Kidney (tissue), 13 donors: ENCODE measurements at regions not wholly inside any gene's neighbourhood (a gene's known extent, or its start where the extent isn't known, plus 50 kb on each side); places are given as distances from the start of the nearest gene placed in this dataset.

ENCODE experiments used
- DNase-seq, 5 donors: peaks; one replicate each; pipeline ENCODE4 v3.0.0-alpha.2; 2013 to 2020
- FAIRE-seq: peaks from 2 replicates; lab custom pipeline; 2012; peaks lifted over from hg19 to GRCh38; lab: Jason Lieb, UNC
- H3K27ac ChIP-seq, 2 donors: one replicate each; pipeline ENCODE4 v1.7.0; 2013; ENCODE audit warnings: low read depth in 2 of 2, low read length in 2 of 2, inconsistent platforms in 1 of 2
- H3K27me3 ChIP-seq: one replicate; pipeline ENCODE4 v1.7.1; 2013; ENCODE audit warnings: low read length, inconsistent platforms; ENCODE audit not compliant: control insufficient read depth, insufficient read depth
- H3K36me3 ChIP-seq, 3 donors: one replicate each; pipeline versions ENCODE4 v1.7.0 to v1.7.1; 2013; ENCODE audit warnings: low read length in 3 of 3, control low read depth in 1 of 3, inconsistent platforms in 1 of 3; ENCODE audit not compliant: insufficient read depth in 3 of 3, control insufficient read depth in 2 of 3
- H3K4me1 ChIP-seq, 3 donors: one replicate each; pipeline versions ENCODE4 v1.7.0 to v1.7.1; 2013; ENCODE audit warnings: low read length in 3 of 3, inconsistent platforms in 1 of 3, low read depth in 1 of 3; ENCODE audit not compliant: control insufficient read depth in 2 of 3, insufficient read depth in 2 of 3
- H3K4me3 ChIP-seq, 3 donors: one replicate each; pipeline versions ENCODE4 v1.7.0 to v1.8.1; 2013; ENCODE audit warnings: low read length in 3 of 3, control low read depth in 1 of 3, inconsistent platforms in 1 of 3
- H3K9ac ChIP-seq, 3 donors: one replicate each; pipeline versions ENCODE4 v1.7.0 to v1.7.1; 2013; ENCODE audit warnings: low read length in 3 of 3, control low read depth in 1 of 3, inconsistent platforms in 1 of 3
- H3K9me3 ChIP-seq, 3 donors: one replicate each; pipeline versions ENCODE4 v1.7.0 to v1.7.1; 2013; ENCODE audit warnings: low read length in 3 of 3, control low read depth in 1 of 3, inconsistent platforms in 1 of 3; ENCODE audit not compliant: control insufficient read depth in 2 of 3, insufficient read depth in 1 of 3
- intact Hi-C: fragments of 100-400 bp; cut with DNase I; formaldehyde crosslinking; loops from one replicate; pipeline ENCODE4 v1.11.1; 2022
- TF ChIP-seq, protein P1 (sequence below): IDR thresholded peaks from 3 replicates; pipeline ENCODE4 v1.5.1; 2012; ENCODE audit warnings: mild to moderate bottlenecking, moderate library complexity, borderline replicate concordance; ENCODE audit not compliant: insufficient read depth; ENCODE audit errors: extremely low read depth
- donor health status: control.
- donor health status: control.
- donor health status: control.
- donor health status: control.
- donor health status: control.
- donor health status: DM: yes; HTN: yes; CAD: no.
- donor health status: Normal renal cell carcinoma (clear cell type).

GRCh38 chr1:19015476-19015875 lies 59.0 kb upstream of the IFFO2 start:
- intact Hi-C loops, result no loop called here
- Histone ChIP-seq H3K4me1 (peaks cover 0 to 16% (median 11%) of the 10 kb centered on the region in 3 donors), H3K36me3 (no peaks in the 10 kb centered on the region), H3K9me3 (no peaks in the 10 kb centered on the region), H3K27ac (no peak overlapping the region), H3K27me3 (no peaks in the 10 kb centered on the region), H3K4me3 (no peak overlapping the region), H3K9ac (no peak overlapping the region)
- DNase-seq (no peak), FAIRE-seq (no peak)
- TF ChIP-seq, protein P1, sequence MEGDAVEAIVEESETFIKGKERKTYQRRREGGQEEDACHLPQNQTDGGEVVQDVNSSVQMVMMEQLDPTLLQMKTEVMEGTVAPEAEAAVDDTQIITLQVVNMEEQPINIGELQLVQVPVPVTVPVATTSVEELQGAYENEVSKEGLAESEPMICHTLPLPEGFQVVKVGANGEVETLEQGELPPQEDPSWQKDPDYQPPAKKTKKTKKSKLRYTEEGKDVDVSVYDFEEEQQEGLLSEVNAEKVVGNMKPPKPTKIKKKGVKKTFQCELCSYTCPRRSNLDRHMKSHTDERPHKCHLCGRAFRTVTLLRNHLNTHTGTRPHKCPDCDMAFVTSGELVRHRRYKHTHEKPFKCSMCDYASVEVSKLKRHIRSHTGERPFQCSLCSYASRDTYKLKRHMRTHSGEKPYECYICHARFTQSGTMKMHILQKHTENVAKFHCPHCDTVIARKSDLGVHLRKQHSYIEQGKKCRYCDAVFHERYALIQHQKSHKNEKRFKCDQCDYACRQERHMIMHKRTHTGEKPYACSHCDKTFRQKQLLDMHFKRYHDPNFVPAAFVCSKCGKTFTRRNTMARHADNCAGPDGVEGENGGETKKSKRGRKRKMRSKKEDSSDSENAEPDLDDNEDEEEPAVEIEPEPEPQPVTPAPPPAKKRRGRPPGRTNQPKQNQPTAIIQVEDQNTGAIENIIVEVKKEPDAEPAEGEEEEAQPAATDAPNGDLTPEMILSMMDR, result no peak

DNA sequence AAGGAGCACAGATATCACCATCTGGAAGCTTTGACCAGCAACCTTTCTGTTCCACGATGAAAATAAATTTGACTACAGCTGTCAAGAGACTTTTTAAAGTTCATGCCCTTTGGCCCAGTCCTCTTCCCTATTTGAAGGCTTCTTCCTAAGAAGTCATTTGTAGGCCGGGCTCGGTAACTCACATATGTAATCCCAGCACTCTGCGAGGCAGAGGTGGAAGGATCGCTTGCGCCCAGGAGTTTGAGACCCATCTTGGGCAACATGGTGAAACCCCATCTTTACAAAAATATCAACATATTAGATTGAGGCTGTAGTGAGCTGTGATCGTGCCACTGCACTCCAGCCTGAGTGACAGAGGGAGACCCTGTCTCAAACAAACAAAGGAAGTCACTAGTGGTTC lies 58.3 kb upstream of the IFFO2 start:
- no peak for FAIRE-seq
- no peak for DNase-seq
- H3K9me3 ChIP-seq, result no peaks in the 10 kb centered on the region
- H3K27me3 ChIP-seq, result no peaks in the 10 kb centered on the region
- H3K36me3 ChIP-seq, result no peaks in the 10 kb centered on the region
- H3K27ac ChIP-seq, result peak overlapping the region; percentile 49 to 73
- no peak overlapping the region for H3K4me3 ChIP-seq
- H3K4me1 ChIP-seq, result peaks cover 0 to 22% (median 17%) of the 10 kb centered on the region in 3 donors
- intact Hi-C loops, result no loop called here
- no peak overlapping the region for H3K9ac ChIP-seq
- TF ChIP-seq, protein P1, result no peak

- H3K36me3 ChIP-seq, result no peaks in the 10 kb centered on the region
- no peak overlapping the region for H3K9ac ChIP-seq
- TF ChIP-seq, protein P1, result no peak
- H3K4me1 ChIP-seq, result peaks cover 0 to 27% (median 21%) of the 10 kb centered on the region in 3 donors
- peak overlapping the region; percentile 68 to 73 for H3K27ac ChIP-seq
- no peak for FAIRE-seq
- no peaks in the 10 kb centered on the region for H3K9me3 ChIP-seq
- no peaks in the 10 kb centered on the region for H3K27me3 ChIP-seq
- peak in 2 of 5 donors; percentile 68 to 70 for DNase-seq
- no peak overlapping the region for H3K4me3 ChIP-seq
- intact Hi-C loops, result no loop called here
These were observed 57.5 kb upstream of the IFFO2 start for GRCh38 chr1:19013826-19014548.
